ENCODE measurements at regions not wholly inside any gene's neighbourhood (a gene's known extent, or its start where the extent isn't known, plus 50 kb on each side); places are given as distances from the start of the nearest gene placed in this dataset.

- intact Hi-C loops (cut with DNase I) = no loop called here
- DNase-seq = peak; percentile 41 to 87 (median 71)
Measured at GRCh38 chr14:94936401-94936892, 166.5 kb upstream of the GSC start.

DNA sequence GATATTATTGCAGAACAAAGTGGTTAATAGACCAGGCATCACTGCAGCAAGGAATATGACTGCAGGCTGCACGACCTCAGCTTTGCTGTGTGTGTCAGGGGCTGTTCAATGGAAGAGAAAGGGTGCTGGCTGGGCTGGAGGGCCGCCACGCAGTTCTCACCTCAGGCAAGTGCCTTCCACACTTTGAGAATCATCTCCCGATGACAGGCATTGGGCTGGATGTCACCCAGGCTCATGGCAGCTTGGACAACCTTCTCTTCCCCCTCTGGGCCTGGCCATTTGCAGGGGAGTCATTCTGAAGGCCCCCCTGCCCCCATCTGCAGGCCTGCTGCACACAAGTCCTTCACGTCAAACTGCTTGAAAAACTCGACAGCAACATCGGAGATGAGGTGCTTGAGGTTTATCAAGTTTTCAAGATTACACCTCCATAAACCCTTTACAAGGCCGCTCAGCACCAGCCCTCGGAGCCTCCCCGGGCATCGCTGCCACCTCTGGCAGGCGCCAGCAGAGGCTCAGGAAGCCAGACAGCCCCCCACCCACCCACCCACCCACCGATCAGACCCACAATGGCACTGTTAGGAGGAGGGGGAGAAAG lies 165.9 kb upstream of the GSC start:
- intact Hi-C loops (cut with DNase I) = no loop called here
- DNase-seq = no peak

GRCh38 chr14:94934276-94934810 lies 164.4 kb upstream of the GSC start:
- DNase-seq = no peak
- intact Hi-C loops (cut with DNase I) = no loop called here

GRCh38 chr14:94933486-94933885 lies 163.6 kb upstream of the GSC start:
- intact Hi-C loops (cut with DNase I) = no loop called here
- no peak for DNase-seq

DNA sequence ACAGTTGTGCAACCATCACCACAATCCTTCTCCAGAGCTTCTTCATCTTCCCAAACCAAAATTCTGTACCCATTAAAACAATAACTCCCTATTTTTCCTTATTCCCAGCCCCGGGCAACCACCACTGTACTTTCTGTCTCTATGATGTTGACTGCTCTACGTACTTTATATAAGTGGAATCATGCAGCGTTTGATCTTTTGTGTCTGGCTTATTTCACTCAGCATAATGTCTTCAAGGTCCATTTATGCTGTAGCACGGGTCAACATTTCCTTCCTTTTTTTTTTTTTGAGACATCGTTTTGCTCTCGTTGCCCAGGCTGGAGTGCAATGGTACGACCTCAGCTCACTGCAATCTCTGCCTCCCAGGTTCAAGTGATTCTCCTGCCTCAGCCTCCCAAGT lies 162.7 kb upstream of the GSC start:
- DNase-seq = no peak
- intact Hi-C loops (cut with DNase I) = no loop called here

- intact Hi-C loops (cut with DNase I) = no loop called here
- DNase-seq = no peak
Measured at GRCh38 chr14:94930690-94931089, 160.8 kb upstream of the GSC start.

DNA sequence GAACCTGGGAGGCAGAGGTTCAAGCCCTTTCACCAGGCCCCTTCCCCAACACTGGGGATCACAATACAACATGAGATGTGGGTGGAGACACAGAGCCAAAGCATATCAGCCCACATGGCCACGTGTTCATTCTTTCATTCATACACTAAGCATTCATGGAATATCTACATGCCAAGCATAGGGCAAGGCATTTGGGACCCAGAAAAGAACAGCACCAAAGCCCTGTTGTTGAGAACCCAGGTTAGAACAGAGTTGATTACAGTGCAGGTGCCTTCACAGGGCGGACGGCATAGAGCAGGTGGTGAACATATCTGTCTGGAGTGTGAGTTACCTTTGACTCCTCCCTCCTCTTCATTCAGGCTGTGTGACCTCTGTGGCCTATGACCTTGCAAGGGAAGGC lies 159.4 kb upstream of the GSC start:
- no peak for DNase-seq
- intact Hi-C loops (cut with DNase I) = no loop called here

- intact Hi-C loops (cut with DNase I) = no loop called here
- DNase-seq = no peak
Measured at GRCh38 chr14:94926176-94926575, 156.3 kb upstream of the GSC start.

DNA sequence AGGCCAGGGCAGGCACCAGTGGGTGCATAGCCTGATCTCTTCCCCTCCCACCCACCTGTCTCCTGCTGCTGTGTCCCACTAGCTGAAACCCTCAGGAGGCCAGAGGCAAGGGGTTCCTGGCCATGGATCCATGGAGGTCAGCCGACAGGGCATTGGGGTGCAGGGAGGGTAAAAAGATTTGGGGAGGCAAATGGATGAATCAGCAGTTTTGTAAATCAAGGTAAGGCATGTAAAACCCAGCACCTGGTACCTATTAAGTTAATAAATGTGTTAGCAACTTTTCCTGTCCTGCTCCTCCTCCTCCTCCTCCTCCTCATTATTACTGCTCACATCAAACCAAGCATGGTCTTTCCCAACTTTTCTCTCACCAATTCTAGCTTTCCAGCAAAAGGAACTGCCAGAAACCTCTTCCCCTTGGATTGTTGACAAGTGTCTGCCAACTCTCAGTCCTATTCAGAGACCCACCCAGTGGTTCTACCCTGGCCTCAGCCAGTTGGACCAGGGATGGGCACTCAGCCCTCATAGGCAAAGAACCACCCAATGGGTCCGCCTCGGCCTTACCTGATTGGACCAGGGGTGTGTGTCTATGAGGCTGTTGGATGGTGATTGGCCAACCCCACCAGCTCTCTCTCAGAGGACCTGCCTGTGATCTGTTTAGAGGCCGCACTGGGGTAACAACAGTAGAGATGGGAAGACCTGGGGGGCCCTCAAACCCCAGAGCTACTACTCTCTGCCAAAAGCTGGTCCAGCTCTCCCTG lies 155.7 kb upstream of the GSC start:
- intact Hi-C loops (cut with DNase I) = no loop called here
- no peak for DNase-seq

- intact Hi-C loops (cut with DNase I) = no loop called here
- DNase-seq = no peak
Measured at GRCh38 chr14:94924189-94924588, 154.3 kb upstream of the GSC start.

DNA sequence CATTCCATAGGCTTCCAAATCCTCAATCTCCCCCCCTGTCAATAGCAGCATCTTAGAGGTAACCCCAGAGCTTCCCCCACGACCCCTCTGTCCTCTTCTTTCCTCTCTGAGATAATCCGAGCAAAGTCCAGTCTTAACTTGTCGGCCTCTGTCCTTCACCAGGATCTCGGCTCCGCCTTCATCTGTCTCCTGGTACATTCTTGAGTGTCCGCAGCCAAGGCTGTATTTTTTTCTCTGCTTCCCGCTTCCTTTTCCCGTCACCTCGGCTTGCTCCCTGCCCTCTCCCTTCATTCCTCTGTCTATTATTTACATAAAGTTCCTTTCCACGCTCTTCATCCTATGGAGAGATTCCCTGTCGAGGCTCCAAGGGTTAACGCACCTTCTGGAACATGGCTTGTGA lies 153.9 kb upstream of the GSC start:
- no peak for DNase-seq
- intact Hi-C loops (cut with DNase I) = no loop called here

GRCh38 chr14:94922595-94923239 lies 152.8 kb upstream of the GSC start:
- intact Hi-C loops (cut with DNase I) = no loop called here
- DNase-seq = no peak

GRCh38 chr14:94921882-94922585 lies 152.1 kb upstream of the GSC start:
- intact Hi-C loops (cut with DNase I) = no loop called here
- no peak for DNase-seq

- intact Hi-C loops (cut with DNase I) = no loop called here
Measured at GRCh38 chr14:94921456-94921855, 151.5 kb upstream of the GSC start.

GRCh38 chr14:94919896-94920295 lies 150.0 kb upstream of the GSC start:
- intact Hi-C loops (cut with DNase I) = no loop called here
- no peak for DNase-seq

More at GRCh38 chr14:94921456-94921855, 151.5 kb upstream of the GSC start:
- no peak for DNase-seq

- intact Hi-C loops (cut with DNase I) = no loop called here
- DNase-seq = no peak
Measured at GRCh38 chr14:94918896-94919295, 149.0 kb upstream of the GSC start.

- no peak for DNase-seq
- intact Hi-C loops (cut with DNase I) = no loop called here
Measured at GRCh38 chr14:94917041-94917600, 147.2 kb upstream of the GSC start.

DNA sequence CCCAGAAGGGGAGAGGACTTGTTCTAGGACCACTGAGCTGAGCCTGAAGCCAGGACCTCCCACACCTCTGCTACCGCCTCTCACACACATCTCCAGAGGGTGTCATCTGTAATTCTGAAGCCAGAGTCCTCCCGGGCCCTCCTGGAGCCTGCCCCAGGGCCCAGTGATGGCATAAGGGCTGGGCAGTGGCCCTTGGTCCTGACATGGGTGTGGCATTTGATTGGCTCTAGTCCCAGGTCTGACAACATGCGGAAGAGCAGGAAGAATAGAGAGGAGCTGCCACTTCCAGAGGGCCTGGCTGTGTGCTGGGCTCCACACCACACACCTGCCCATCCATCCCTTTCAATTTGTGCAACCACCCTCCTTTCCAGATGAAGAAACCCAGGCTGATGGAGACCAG lies 144.3 kb upstream of the GSC start:
- intact Hi-C loops (cut with DNase I) = no loop called here
- no peak for DNase-seq

DNA sequence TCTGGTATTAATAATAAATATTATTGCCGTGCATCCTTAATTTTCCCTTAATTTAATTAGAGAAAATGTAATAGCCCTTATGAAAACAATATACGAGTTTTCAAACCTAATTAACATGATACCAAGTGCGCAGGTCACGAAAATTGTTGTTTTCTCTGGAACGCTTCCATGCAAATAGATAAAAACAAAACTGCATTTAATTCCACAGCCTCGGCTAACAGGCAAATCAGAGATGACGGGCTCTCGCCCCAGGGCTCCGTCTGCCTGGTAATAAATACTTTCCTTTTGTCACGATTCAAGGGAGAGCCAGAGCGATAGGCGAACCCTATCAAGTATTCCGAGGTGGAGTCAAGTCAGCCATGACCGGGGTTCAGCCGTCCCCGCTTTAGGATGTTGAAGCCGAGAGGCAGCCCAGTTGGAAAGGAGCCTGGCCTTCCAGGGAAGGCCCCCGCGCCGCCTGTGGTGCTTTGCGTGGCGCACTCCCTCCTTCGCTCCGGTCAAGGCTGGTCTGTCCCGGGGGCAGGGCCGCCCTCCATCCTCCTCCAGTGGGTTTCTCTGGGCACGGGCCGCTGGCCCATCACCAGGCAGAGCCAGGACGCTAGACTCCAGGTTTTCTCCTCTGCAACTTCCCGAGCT lies 137.8 kb upstream of the GSC start:
- no peak for DNase-seq
- intact Hi-C loops (cut with DNase I) = loop anchor here (10.0 kb wide), 1 partner anchor 527 kb away; no protein-coding TSS in a partner anchor
